HG03103 (cell line): ENCODE measurements at regions not wholly inside any gene's neighbourhood (a gene's known extent, or its start where the extent isn't known, plus 50 kb on each side); places are given as distances from the start of the nearest gene placed in this dataset.
"Not testable (repeated sequence)": the region's sequence is repeated elsewhere in the genome, so short reads cannot be mapped to it uniquely, and the experiment has no call there.

Experiments used
- ATAC-seq: cut with Tn5 transposase; IDR thresholded peaks from one replicate; pipeline ENCODE4 v1.9.1; 2021; ENCODE audit warnings: low read depth; ENCODE audit not compliant: unreplicated experiment

GRCh38 chr2:144738749-144739148 lies 218.8 kb upstream of the ZEB2 start:
- ATAC-seq: no peak

- ATAC-seq: no peak
These were observed 210.8 kb upstream of the ZEB2 start for GRCh38 chr2:144730711-144731110.

DNA sequence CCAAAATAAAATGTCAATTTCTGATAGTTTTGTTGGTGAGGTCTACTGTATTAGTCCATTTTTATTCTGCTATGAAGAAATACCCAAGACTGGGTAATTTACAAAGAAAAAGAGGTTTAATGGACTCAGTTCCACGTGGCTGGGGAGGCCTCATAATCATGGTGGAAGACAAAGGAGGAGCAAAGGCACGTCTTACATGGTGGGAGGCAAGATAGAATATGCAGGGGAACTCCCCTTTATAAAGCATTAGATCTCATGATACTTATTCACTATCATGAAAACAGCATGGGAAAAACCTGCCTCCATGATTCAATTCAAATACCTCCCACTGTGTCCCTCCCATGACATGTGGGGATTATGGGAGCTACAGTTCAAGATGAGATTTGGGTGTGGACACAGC lies 204.5 kb upstream of the ZEB2 start:
- ATAC-seq: not testable (repeated sequence)

DNA sequence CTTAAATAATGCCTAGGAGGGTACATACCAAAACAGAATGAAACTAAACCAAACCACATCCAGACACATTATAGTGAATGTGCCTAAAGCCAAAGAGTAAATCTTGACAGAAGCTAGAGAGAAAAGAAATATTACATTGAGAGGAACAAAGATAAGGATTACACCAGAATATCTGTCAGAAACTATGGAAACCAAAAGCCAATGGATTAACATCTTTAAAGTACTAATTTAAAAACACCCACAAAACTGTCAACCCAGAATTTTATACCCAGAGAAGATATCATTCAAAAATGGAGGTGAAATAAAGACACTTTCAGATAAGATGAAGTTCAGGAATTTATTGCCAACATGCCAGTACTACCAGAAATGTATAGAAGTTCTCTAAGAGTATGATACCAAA lies 198.5 kb upstream of the ZEB2 start:
- no peak for ATAC-seq

- no peak for ATAC-seq
These were observed 196.1 kb upstream of the ZEB2 start for GRCh38 chr2:144715992-144716391.

DNA sequence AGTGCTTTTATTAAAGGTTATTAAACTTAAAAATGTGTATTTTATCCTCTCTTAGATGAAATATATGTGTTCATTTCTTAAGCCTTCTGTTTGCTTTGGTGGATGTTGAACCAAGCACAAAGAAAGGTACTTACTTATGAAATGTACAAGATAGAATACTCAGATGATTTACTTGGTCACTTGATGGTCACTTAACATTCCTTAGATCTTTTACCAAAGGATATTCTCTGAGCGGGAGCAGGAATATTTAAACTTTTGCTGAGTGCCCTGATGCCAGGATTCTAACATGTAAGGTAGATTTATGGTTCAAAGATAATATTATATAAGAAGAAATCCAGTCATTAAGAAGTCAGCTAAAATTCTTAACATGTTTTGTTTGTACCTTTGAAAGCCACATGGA lies 193.5 kb upstream of the ZEB2 start:
- ATAC-seq: no peak

GRCh38 chr2:144712550-144712940 lies 192.6 kb upstream of the ZEB2 start:
- no peak for ATAC-seq

DNA sequence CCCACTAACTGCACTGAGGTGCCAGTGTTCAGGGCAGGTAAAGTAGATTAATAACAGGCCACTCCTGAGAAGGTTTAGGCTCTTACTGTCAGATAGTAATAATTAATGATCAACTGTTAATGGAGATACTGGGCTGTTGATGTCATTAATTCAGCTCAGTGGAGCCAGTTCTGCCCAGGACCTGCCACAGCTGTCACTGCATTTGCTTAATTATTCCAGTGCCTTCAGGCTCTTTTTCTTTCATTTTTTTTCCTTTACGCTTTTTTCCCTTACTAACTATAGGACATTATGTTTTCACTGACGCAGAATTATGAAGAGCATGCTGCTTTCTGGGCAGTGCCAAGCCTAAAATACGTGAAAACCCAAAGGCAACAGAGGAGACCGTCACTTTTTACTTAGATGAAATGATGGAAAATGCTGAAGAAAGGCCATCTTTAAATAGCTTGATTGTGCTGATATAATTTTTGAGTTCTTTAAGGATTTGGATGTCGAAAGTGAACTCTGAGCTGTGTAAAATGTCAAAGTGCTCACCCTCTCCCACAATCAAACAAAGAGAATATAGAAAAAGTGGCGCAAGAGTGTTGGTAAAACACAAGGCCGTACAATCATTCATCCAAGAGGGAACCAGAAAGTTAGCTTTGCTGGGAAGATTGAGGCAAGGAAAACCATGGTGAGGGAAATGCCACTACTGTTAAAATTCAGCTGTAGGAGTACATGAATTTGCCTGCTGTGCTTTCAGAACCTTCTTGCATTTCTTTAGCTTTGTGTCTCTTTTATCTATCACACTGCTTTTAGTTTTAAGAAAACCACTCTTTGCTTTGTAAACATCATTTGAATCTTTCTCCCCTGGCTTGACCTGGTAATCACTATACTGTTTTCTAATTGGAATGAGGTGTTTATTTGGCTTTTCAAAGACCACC lies 192.0 kb upstream of the ZEB2 start:
- no peak for ATAC-seq

- no peak for ATAC-seq
These were observed 191.2 kb upstream of the ZEB2 start for GRCh38 chr2:144711084-144711483.

- no peak for ATAC-seq
These were observed 188.7 kb upstream of the ZEB2 start for GRCh38 chr2:144708626-144709025.

DNA sequence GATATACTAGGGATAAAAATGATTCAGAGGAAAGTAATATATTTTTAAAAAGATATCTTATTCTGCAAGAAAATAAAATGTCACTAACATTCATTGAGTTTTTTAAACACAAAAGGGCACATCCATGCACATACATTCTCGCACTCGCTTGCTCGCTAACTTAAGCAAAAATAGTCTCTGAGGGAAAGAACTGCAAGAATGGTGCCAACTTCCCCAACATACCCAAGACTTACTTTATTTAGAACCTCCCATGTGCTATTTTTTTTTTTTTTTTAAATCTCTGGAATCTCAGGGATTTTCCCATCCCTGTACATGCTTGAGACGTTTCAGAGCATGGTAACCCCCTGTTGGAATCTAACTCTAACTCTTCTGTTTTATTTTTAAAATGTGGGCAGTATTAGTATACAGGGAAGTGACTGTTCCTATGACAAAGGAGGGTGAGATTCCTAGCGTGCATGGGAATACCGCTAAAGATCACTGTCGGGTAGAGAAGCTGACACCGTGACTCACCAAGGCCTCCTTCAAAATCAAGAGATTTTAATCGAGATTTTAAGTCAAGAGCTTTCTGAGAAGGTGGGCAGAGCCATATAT lies 187.9 kb upstream of the ZEB2 start:
- no peak for ATAC-seq

DNA sequence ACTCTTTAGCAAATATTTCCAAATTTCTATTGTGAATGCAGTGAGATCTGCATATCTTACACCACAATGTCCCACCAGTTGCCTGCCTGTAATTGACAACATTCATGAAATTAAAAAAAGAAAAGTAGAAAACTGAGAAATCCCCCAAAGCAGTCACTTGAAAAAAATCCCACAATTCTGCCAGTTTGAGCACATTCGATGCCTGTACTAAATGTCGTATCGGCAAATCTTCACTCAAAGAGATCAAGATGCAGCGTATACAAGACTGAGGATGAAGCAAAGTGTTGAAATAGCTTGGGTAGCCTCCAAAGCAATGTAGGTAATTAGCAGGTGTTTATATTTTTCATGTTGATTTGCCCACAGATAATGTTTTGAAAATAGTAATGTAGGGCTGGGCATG lies 186.7 kb upstream of the ZEB2 start:
- ATAC-seq: no peak

DNA sequence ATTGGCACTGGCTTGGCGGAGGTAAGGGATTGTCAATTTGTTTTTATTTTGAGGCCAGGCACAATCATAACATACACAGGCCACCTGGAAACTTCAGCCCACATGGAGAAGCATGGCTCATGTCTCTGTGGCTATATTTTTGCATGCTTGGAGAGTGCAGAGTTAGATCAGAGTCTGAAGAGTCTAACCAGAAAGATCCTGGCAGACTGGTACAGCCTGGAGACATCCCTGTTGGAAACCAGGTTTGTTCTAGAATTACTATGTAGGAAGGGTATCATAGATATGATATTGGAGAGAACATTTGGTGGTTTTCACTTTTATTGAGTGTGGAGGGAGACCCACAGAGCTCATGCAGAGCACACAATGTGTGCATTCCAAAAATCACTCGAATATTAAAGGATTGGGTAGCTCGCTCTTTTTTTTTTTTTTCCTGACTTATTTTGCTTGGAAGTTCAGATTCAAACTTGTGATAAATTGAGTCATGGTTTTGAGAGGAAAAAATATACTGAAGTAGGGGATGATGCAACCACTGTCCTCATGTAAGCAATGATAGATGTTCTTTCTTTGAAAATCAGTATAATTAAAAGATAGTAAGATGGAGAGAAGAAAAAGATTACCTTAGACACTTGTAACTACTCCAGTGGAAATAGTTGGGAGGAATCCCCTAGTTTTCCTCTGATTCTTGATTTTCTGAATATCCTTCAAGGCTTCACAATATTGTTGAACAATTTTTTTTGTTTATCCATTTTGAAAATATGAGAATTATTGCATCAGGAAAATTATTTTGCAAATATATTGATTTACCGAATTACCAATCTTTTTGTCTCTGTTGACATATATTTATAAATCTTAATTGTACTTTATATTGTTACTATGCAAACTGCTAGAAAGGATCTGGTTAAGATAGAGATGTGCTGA lies 185.7 kb upstream of the ZEB2 start:
- no peak for ATAC-seq

- ATAC-seq: no peak
These were observed 184.8 kb upstream of the ZEB2 start for GRCh38 chr2:144704709-144705095.

GRCh38 chr2:144703852-144704708 lies 184.2 kb upstream of the ZEB2 start:
- peak; percentile 49 for ATAC-seq

DNA sequence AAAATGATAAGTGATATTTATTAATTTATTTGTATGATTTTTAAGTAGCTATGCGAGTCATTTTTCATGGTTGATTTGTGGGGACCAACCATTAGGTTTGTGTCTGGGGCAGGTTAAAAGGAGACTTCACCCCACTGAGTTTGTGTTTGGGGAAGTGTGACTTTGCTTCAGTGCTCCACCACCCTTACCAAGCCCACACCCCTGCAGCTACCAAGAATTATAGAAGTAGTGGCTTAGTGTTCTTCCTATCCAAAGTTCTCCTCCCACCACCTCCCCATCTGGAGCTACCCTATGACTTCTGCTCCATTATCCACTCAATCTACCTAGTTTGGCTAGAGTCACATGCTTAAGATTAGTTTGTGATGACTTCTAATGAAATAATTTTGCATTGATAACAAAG lies 182.1 kb upstream of the ZEB2 start:
- no peak for ATAC-seq

- ATAC-seq: no peak
These were observed 181.3 kb upstream of the ZEB2 start for GRCh38 chr2:144701259-144701658.

- ATAC-seq: no peak
These were observed 178.2 kb upstream of the ZEB2 start for GRCh38 chr2:144698156-144698555.

DNA sequence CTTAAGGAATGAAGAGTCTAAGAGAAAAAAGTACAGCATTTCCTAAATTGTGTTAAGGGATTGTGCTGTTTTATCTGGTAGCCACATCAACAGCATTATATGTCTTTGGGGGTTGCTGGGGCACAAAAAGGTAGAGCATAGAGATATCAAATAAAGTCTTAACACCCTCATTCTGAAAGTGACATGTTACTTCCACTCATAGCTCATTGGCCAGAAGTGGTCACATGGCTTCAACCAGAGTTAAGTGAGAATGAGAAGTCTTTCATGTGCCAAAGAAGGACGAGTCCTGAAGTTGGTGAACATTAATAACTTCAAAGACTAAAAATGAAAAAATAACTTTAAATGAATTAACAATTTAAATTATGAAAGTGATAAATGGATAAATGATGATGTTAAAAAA lies 175.7 kb upstream of the ZEB2 start:
- ATAC-seq: no peak

GRCh38 chr2:144694456-144694855 lies 174.5 kb upstream of the ZEB2 start:
- ATAC-seq: no peak
